ENCODE measurements at regions not wholly inside any gene's neighbourhood (a gene's known extent, or its start where the extent isn't known, plus 50 kb on each side); places are given as distances from the start of the nearest gene placed in this dataset.
"Not testable (repeated sequence)": the region's sequence is repeated elsewhere in the genome, so short reads cannot be mapped to it uniquely, and the experiment has no call there.

GRCh38 chr1:176396604-176397395, 66.2 kb upstream of the PAPPA2 start:
- not testable (repeated sequence) for DNase-seq

- DNase-seq: no peak
These were observed 71.4 kb upstream of the PAPPA2 start for GRCh38 chr1:176391621-176392020.

GRCh38 chr1:176384841-176385240, 78.1 kb upstream of the PAPPA2 start:
- no peak for DNase-seq

- DNase-seq: no peak
These were observed 80.8 kb upstream of the PAPPA2 start for GRCh38 chr1:176382163-176382562.

GRCh38 chr1:176379626-176380339, 83.2 kb upstream of the PAPPA2 start:
- DNase-seq: no peak

GRCh38 chr1:176374967-176375569, 87.9 kb upstream of the PAPPA2 start:
- peak; percentile 52 for DNase-seq

GRCh38 chr1:176364236-176364905, 98.6 kb upstream of the PAPPA2 start:
- no peak for DNase-seq

GRCh38 chr1:176349135-176349715, 113.8 kb upstream of the PAPPA2 start:
- DNase-seq: not testable (repeated sequence)

GRCh38 chr1:176341656-176342055, 121.3 kb upstream of the PAPPA2 start:
- DNase-seq: no peak

GRCh38 chr1:176338877-176339276, 124.1 kb upstream of the PAPPA2 start:
- no peak for DNase-seq

- no peak for DNase-seq
These were observed 123.7 kb upstream of the COP1 start for GRCh38 chr1:176330782-176331181.

GRCh38 chr1:176325664-176326063, 118.6 kb upstream of the COP1 start:
- no peak for DNase-seq

GRCh38 chr1:176323472-176323871, 116.4 kb upstream of the COP1 start:
- no peak for DNase-seq

- no peak for DNase-seq
These were observed 108.6 kb upstream of the COP1 start for GRCh38 chr1:176315519-176316220.

GRCh38 chr1:176296602-176297001, 89.5 kb upstream of the COP1 start:
- DNase-seq: not testable (repeated sequence)

GRCh38 chr1:176285996-176286395, 78.9 kb upstream of the COP1 start:
- no peak for DNase-seq

GRCh38 chr1:176271572-176271971, 64.5 kb upstream of the COP1 start:
- DNase-seq: no peak
